GM23338 (cell line): ENCODE measurements at regions not wholly inside any gene's neighbourhood (a gene's known extent, or its start where the extent isn't known, plus 50 kb on each side); places are given as distances from the start of the nearest gene placed in this dataset.
A peak's percentile ranks its signal among the peaks of the same experiment; 100 is the strongest.

Experiments
- ATAC-seq: fragments of 200-7000 bp; cut with Tn5 transposase; 3 replicates; pipeline ENCODE4 v1.9.1; 2020
- DNase-seq: peaks from one replicate; pipeline ENCODE4 v3.0.0-alpha.2; 2015; ENCODE audit warnings: low spot score
- H2AFZ ChIP-seq: fragments of 200-600 bp; sonication (generic); 2 replicates; pipeline ENCODE4 v1.8.0; 2016; ENCODE audit warnings: antibody characterized with exemption, mild to moderate bottlenecking, moderate library complexity
- H3F3A ChIP-seq: fragments of 200-600 bp; sonication (generic); replicated peaks from 2 replicates; pipeline ENCODE4 v1.8.0; 2017; ENCODE audit warnings: antibody characterized with exemption, mixed run types, low read depth
- H3K27ac ChIP-seq: fragments of 200-600 bp; sonication (generic); 2 replicates; pipeline ENCODE4 v1.6.1; 2016; ENCODE audit warnings: low read depth
- H3K27me3 ChIP-seq: fragments of 200-600 bp; sonication (generic); 2 replicates; pipeline ENCODE4 v1.8.0; 2016; ENCODE audit warnings: mild to moderate bottlenecking, mixed run types, moderate library complexity; ENCODE audit not compliant: insufficient read depth
- H3K36me3 ChIP-seq: fragments of 200-600 bp; sonication (generic); 2 replicates; pipeline ENCODE4 v1.8.0; 2016; ENCODE audit warnings: mild to moderate bottlenecking; ENCODE audit not compliant: insufficient read depth
- H3K4me1 ChIP-seq: fragments of 200-600 bp; sonication (generic); 2 replicates; pipeline ENCODE4 v1.8.0; 2016; ENCODE audit warnings: mild to moderate bottlenecking, moderate library complexity; ENCODE audit not compliant: insufficient read depth
- H3K4me2 ChIP-seq: fragments of 200-600 bp; sonication (generic); 2 replicates; pipeline ENCODE4 v1.7.1; 2017; ENCODE audit warnings: mixed run types
- H3K4me3 ChIP-seq: fragments of 200-600 bp; sonication (generic); 2 replicates; pipeline ENCODE4 v1.6.1; 2016; ENCODE audit warnings: mixed run types
- H3K79me2 ChIP-seq: fragments of 200-600 bp; sonication (generic); replicated peaks from 2 replicates; pipeline ENCODE4 v1.8.0; 2017; ENCODE audit warnings: mild to moderate bottlenecking; ENCODE audit not compliant: insufficient read depth
- H3K9me2 ChIP-seq: fragments of 200-600 bp; sonication (generic); 2 replicates; pipeline ENCODE4 v1.8.0; 2017; ENCODE audit not compliant: insufficient read depth
- H4K20me1 ChIP-seq: fragments of 200-600 bp; sonication (generic); replicated peaks from 2 replicates; pipeline ENCODE4 v1.8.0; 2017; ENCODE audit warnings: mild to moderate bottlenecking; ENCODE audit not compliant: insufficient read depth
- H3K27ac Mint-ChIP-seq: 2 replicates; pipeline ENCODE4 v1.8.0; 2020; ENCODE audit warnings: inconsistent platforms, mild to moderate bottlenecking, moderate library complexity, mixed read lengths
- H3K27me3 Mint-ChIP-seq: 3 replicates; pipeline ENCODE4 v1.8.0; 2022; ENCODE audit warnings: low read depth, mild to moderate bottlenecking, moderate library complexity, mixed read lengths, inconsistent platforms; ENCODE audit not compliant: insufficient read depth, poor library complexity
- H3K36me3 Mint-ChIP-seq: 3 replicates; pipeline ENCODE4 v1.8.0; 2021; ENCODE audit warnings: low read depth, mild to moderate bottlenecking, inconsistent platforms, moderate library complexity, mixed read lengths
- H3K4me1 Mint-ChIP-seq: 3 replicates; pipeline ENCODE4 v1.8.0; 2020; ENCODE audit warnings: mild to moderate bottlenecking, inconsistent platforms, mixed read lengths
- H3K4me3 Mint-ChIP-seq: 3 replicates; pipeline ENCODE4 v1.8.0; 2021; ENCODE audit warnings: moderate library complexity, mild to moderate bottlenecking, inconsistent platforms, mixed read lengths
- H3K9me3 Mint-ChIP-seq: 3 replicates; pipeline ENCODE4 v1.8.0; 2020; ENCODE audit warnings: moderate library complexity, mild to moderate bottlenecking, inconsistent platforms, mixed read lengths
- CREB1 ChIP-seq: fragments of 250-450 bp; sonication (Bioruptor Pico); IDR thresholded peaks from 2 replicates; pipeline ENCODE4 v1.5.0; 2020; ENCODE audit warnings: low read depth, mild to moderate bottlenecking, moderate library complexity
- CTCF ChIP-seq, 2 experiments: fragments of 200-600 bp in 1 of 2; sonication (generic) in 1 of 2; conservative IDR thresholded peaks; 2 replicates each; pipeline versions ENCODE4 v1.5.1 to v1.6.1; 2016 to 2017; ENCODE audit warnings: antibody characterized with exemption in 2 of 2, low read depth in 2 of 2, mild to moderate bottlenecking in 2 of 2, moderate library complexity in 1 of 2
- EZH2 ChIP-seq: fragments of 200-600 bp; sonication (generic); IDR thresholded peaks from one replicate; pipeline ENCODE4 v1.8.0; 2017; ENCODE audit warnings: antibody characterized with exemption, mild to moderate bottlenecking, low read depth; ENCODE audit not compliant: unreplicated experiment
- EZH2phosphoT487 ChIP-seq: fragments of 200-600 bp; sonication (generic); IDR thresholded peaks from one replicate; pipeline ENCODE4 v1.8.1; 2018; ENCODE audit warnings: antibody characterized with exemption; ENCODE audit not compliant: unreplicated experiment
- JUNB ChIP-seq: IDR thresholded peaks from one replicate; pipeline ENCODE4 v1.6.1; 2016; ENCODE audit warnings: antibody characterized with exemption; ENCODE audit not compliant: unreplicated experiment
- NANOG ChIP-seq: IDR thresholded peaks from 2 replicates; pipeline ENCODE4 v1.6.1; 2016; ENCODE audit warnings: antibody characterized with exemption, borderline replicate concordance
- POLR2AphosphoS5 ChIP-seq: IDR thresholded peaks from 2 replicates; pipeline ENCODE4 v1.6.1; 2016; ENCODE audit warnings: antibody characterized with exemption, low read depth
- REST ChIP-seq: IDR thresholded peaks from one replicate; pipeline ENCODE4 v1.6.1; 2018; ENCODE audit warnings: antibody characterized with exemption; ENCODE audit not compliant: unreplicated experiment
- STAT1 ChIP-seq: IDR thresholded peaks from one replicate; pipeline ENCODE4 v1.6.1; 2016; ENCODE audit warnings: antibody characterized with exemption; ENCODE audit not compliant: unreplicated experiment
- ZNF114 ChIP-seq: fragments of 250-450 bp; sonication (Bioruptor Pico); IDR thresholded peaks from 2 replicates; pipeline ENCODE4 v1.5.0; 2020; ENCODE audit warnings: mild to moderate bottlenecking, moderate library complexity
- ZNF331 ChIP-seq: fragments of 250-450 bp; sonication (Bioruptor Pico); IDR thresholded peaks from 2 replicates; pipeline ENCODE4 v1.5.0; 2020; ENCODE audit warnings: low read depth, mild to moderate bottlenecking, moderate library complexity
- ZNF462 ChIP-seq: fragments of 250-450 bp; sonication (Bioruptor Pico); IDR thresholded peaks from 2 replicates; pipeline ENCODE4 v1.5.0; 2020; ENCODE audit warnings: mild to moderate bottlenecking, moderate library complexity
- TF ChIP-seq, protein P1 (sequence below): IDR thresholded peaks from 2 replicates; pipeline ENCODE4 v1.6.1; 2016; ENCODE audit warnings: antibody characterized with exemption

- H3K27me3 Mint-ChIP-seq = peaks cover 2% of the 10 kb centered on the region
- H3K27ac ChIP-seq = 0 out of 2 replicates have a peak overlapping the region, but pooled peaks have one; percentile 61
- H3K9me2 ChIP-seq = no peaks in the 10 kb centered on the region
- H3K36me3 ChIP-seq = no peaks in the 10 kb centered on the region
- H3K79me2 ChIP-seq = no peaks in the 10 kb centered on the region
- H3K4me3 ChIP-seq = no peak overlapping the region
- no peak overlapping the region for H3K4me3 Mint-ChIP-seq
- H3K9me3 Mint-ChIP-seq = 0 out of 3 replicates have a peak, but pooled peaks cover 2% of the 10 kb centered on the region
- no peak overlapping the region for H3K27ac Mint-ChIP-seq
- no peaks in the 10 kb centered on the region for H3K27me3 ChIP-seq
- 0 out of 3 replicates have a peak, but pooled peaks cover 4% of the 10 kb centered on the region for H3K36me3 Mint-ChIP-seq
- H4K20me1 ChIP-seq = no peaks in the 10 kb centered on the region
- no peak overlapping the region for H2AFZ ChIP-seq
- peak overlapping the region; percentile 68 for H3K4me2 ChIP-seq
- peaks cover 15% of the 10 kb centered on the region for H3K4me1 ChIP-seq
- ATAC-seq (peak; percentile 53), DNase-seq (no peak)
- peaks cover 20% of the 10 kb centered on the region for H3K4me1 Mint-ChIP-seq
- H3F3A ChIP-seq = no peaks in the 10 kb centered on the region
- no peak for TF ChIP-seq STAT1
- no peak for TF ChIP-seq ZNF331 (CRISPR knock-in tag)
- TF ChIP-seq CTCF (conservative IDR thresholded peaks at IDR 0.05; ENCODE audit: low read depth in 2 of 2) = no peak
- TF ChIP-seq ZNF462 (CRISPR knock-in tag) = no peak
- TF ChIP-seq EZH2 = no peak
- no peak for TF ChIP-seq POLR2AphosphoS5
- TF ChIP-seq EZH2phosphoT487 = no peak
- TF ChIP-seq CREB1 (CRISPR knock-in tag) = no peak
- TF ChIP-seq REST = no peak
- TF ChIP-seq ZNF114 = no peak
- no peak for TF ChIP-seq NANOG
- TF ChIP-seq, protein P1, sequence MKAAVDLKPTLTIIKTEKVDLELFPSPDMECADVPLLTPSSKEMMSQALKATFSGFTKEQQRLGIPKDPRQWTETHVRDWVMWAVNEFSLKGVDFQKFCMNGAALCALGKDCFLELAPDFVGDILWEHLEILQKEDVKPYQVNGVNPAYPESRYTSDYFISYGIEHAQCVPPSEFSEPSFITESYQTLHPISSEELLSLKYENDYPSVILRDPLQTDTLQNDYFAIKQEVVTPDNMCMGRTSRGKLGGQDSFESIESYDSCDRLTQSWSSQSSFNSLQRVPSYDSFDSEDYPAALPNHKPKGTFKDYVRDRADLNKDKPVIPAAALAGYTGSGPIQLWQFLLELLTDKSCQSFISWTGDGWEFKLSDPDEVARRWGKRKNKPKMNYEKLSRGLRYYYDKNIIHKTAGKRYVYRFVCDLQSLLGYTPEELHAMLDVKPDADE = no peak
- TF ChIP-seq JUNB = no peak
These were observed 178.0 kb upstream of the BMPER start for GRCh38 chr7:33727315-33727714.
